Kidney glomerular epithelial cell (primary cell): ENCODE measurements at regions not wholly inside any gene's neighbourhood (a gene's known extent, or its start where the extent isn't known, plus 50 kb on each side); places are given as distances from the start of the nearest gene placed in this dataset.

ENCODE experiments used
- DNase-seq: peaks from one replicate; lab custom pipeline; 2025; lab: John Stamatoyannopoulos, UW

GRCh38 chr2:191560411-191560980 is 117.4 kb upstream of the NABP1 start:
- DNase-seq, result no peak

- no peak for DNase-seq
Observed at GRCh38 chr2:191565120-191565519, 112.8 kb upstream of the NABP1 start.

- DNase-seq, result no peak
Observed at GRCh38 chr2:191565647-191566198, 112.2 kb upstream of the NABP1 start.

DNA sequence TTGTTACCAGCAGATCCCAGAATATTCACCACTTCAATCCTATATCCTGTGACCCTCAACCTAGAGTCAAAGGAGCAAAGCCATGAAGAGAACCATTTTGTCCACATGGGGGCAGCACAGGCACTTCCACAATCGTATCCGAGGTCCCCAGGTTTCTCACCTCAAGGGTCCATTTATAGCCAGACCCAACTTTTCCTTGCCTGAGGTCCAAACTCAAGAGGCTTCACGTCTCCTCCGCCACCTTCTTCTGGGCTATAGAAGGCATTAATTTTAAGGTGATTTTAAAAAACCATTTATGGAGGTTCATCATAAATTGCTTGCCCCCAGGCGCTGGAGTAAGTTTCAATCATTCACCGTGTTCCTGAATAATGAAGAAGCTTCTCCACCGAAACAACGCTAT is 111.6 kb upstream of the NABP1 start:
- peak; percentile 53 for DNase-seq

DNA sequence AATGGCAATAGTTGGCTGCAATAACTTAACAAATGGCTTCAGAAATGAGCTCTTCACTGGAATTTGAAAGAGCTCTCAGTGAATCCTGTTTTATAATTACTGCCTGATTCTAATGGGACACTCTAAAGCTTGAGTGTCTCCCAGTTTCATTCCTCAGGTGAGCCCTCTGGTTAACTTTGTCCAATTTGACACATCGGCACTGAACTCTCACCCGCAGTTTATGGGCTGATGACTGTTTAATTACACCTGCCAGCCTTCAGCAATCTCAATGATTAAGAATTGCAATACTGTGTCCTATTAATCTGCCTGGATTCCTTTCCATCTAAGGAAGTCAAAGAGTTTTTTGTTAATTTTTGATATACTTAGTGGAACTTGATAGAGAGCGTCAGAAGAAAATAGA is 110.7 kb upstream of the NABP1 start:
- DNase-seq, result no peak

DNA sequence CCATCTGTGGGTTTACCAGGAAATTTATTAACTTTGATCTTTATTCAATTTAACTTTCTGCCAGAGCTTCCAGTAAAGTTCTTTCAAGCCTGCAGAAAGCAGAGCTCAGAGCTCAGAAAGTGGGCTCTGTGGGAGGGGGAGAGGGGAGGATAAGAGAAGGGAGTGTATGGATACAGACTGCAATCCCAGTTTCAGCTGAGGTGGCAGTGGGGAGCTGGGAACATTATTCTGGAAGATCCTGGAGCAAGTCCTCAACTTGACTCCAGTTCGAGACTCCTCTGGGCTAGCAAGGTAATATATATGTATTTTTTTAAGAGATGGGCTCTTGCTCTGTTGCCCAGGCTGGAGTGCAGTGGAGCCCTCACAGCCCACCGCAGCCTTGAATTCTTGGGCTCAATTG is 108.9 kb upstream of the NABP1 start:
- DNase-seq, result no peak

DNA sequence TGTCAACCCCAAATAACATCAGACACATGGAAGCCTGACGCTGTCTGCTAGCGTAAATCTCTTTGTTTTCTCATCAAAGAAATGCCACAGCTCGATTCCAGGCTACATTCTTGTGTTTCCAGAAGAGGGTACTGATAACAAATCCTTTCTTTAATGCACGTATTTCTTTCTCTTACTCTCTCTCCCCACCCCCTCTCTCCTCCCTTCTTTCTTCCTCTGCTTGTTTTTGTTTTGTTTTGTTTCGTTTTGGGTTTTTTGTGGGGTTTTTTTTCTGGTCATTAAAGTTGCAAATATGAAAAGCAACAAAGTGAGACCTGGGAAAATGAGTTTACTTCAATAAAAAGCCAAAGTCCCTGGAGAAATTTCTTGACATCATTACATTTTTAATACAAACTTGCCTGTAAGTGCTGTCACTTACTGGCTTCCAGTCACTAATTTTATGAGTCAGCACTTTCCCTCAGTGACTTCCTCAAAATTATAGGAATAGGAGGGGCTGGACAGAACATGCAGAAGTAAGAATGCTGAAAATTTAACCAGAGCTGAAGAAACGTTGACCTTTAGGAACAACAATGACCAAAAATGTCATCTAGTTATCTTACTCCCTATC is 106.7 kb upstream of the NABP1 start:
- DNase-seq, result peak; percentile 75

- DNase-seq, result no peak
Observed at GRCh38 chr2:191572319-191572718, 105.6 kb upstream of the NABP1 start.

- DNase-seq, result no peak
Observed at GRCh38 chr2:191573216-191573615, 104.7 kb upstream of the NABP1 start.

- DNase-seq, result peak; percentile 68
Observed at GRCh38 chr2:191574232-191574631, 103.7 kb upstream of the NABP1 start.

DNA sequence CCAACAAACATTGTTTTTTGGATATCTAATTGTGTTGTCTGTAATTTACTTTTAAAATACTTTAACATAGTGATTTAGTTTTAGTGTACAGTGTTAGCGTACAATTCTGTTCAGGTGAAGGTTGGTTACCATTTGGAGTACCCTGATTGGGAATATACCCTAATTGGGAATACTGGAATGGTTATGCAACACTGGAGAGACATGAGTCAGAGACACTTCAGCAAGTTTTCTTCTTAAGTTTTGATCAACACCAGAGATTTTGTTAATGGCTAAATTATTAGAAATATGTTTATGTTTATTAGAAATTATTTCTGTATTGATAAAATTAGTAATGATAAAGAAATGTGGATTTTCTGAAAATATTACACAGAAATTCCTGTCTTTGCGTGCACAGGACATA is 100.3 kb upstream of the NABP1 start:
- DNase-seq, result no peak

GRCh38 chr2:191578031-191578430 is 99.9 kb upstream of the NABP1 start:
- DNase-seq, result no peak

DNA sequence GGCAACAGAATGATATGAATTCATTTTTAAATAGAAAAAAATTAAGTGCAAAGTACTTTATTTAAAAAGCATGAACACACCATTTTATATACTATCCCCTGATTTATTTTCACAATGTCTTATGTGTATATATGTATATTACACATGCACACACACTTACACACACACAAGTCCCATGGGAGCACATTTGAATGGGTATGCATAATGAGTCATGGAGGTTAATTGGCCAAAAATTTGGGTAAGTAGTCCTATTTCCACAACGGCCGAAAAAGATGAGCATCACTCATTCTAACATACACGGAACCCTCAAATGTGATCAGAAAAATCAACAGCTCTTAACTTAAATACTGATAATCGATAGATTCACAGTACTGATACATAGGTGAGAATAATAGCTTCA is 97.4 kb upstream of the NABP1 start:
- no peak for DNase-seq

DNA sequence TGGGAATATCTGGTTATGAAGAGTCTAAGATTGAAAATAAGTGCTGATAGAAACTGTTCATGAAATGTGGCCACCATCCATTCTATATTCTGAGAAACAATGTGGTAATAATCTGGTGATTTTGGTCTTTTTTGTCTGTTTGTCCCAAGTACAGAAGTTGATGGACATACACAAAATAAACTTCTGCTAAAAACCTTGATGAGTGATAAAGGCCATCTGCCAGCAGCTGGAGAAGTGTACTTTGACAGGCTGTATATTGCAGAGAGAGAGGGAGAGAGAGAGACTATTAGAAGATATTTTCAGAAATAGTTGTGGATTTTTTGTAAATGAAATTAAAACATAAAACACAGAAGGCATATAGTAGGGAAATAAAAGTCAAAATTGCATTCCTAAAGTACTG is 96.9 kb upstream of the NABP1 start:
- DNase-seq, result no peak

GRCh38 chr2:191582355-191582754 is 95.6 kb upstream of the NABP1 start:
- peak; percentile 87 for DNase-seq

DNA sequence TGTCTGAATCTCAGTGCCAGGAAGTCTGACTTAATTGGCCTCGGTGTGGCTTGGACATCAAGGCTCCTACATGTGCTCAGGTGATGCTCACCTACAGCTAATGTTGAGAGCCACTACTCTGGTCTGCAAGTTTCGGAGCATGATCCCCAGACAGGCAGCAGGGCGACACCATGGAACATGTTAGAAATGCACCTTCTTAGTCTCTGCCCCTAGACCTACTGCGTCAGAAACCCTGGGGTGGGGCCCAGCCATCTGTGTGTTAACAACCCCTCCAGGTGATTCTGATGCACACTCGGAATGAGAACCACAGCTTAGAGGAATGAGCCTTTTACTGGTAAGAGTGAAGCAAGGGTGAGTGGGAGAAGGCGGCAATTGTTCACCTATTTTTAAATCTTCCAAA is 86.9 kb upstream of the NABP1 start:
- DNase-seq, result no peak

- peak; percentile 66 for DNase-seq
Observed at GRCh38 chr2:191593622-191594385, 84.1 kb upstream of the NABP1 start.

GRCh38 chr2:191597186-191597751 is 80.7 kb upstream of the NABP1 start:
- no peak for DNase-seq

DNA sequence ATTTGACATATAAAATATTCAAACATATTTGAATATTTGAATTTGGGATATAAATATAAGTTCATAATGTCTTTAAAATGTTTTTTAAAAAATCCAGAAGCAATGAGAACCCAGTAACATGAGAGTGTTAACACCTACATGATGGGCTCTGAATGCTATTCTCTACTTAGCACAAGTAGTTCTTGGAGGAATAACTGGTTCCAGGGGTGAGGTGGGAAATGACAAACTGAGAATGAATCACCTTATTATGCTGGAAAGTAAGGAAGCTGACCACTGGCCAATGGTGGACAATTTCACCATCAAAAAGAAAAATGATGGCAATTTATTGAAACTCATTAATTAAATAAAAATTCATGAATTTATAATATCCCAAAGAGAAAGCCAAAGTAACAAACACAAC is 79.6 kb upstream of the NABP1 start:
- no peak for DNase-seq

- no peak for DNase-seq
Observed at GRCh38 chr2:191601060-191601459, 76.9 kb upstream of the NABP1 start.

DNA sequence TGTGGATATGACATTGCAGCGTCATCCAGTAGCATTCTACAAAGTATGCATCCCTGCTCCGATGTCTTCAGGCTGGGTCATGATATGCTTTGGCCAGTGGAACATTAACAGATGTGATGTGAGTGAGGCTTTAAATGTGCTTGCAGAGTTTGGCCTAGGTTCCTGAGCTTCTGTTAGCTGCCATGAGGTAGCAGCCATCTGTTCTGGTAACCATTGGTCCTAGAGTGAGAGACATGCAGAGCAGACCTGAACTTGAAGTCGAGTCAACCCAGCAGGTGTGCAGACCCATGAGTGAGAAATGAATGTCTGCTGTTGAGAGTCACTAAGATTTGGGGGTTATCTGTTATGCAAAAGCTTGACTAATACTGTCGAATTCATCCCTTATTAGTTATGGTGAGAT is 73.8 kb upstream of the NABP1 start:
- DNase-seq, result no peak

- DNase-seq, result no peak
Observed at GRCh38 chr2:191607096-191607495, 70.8 kb upstream of the NABP1 start.

- DNase-seq, result no peak
Observed at GRCh38 chr2:191610756-191611155, 67.2 kb upstream of the NABP1 start.
